ENCODE measurements at regions not wholly inside any gene's neighbourhood (a gene's known extent, or its start where the extent isn't known, plus 50 kb on each side); places are given as distances from the start of the nearest gene placed in this dataset.
A peak's percentile ranks its signal among the peaks of the same experiment; 100 is the strongest.

- TF ChIP-seq, protein P1, sequence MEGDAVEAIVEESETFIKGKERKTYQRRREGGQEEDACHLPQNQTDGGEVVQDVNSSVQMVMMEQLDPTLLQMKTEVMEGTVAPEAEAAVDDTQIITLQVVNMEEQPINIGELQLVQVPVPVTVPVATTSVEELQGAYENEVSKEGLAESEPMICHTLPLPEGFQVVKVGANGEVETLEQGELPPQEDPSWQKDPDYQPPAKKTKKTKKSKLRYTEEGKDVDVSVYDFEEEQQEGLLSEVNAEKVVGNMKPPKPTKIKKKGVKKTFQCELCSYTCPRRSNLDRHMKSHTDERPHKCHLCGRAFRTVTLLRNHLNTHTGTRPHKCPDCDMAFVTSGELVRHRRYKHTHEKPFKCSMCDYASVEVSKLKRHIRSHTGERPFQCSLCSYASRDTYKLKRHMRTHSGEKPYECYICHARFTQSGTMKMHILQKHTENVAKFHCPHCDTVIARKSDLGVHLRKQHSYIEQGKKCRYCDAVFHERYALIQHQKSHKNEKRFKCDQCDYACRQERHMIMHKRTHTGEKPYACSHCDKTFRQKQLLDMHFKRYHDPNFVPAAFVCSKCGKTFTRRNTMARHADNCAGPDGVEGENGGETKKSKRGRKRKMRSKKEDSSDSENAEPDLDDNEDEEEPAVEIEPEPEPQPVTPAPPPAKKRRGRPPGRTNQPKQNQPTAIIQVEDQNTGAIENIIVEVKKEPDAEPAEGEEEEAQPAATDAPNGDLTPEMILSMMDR (IDR thresholded peaks at IDR 0.05), result no peak
- no peak for TF ChIP-seq POLR2A (IDR thresholded peaks at IDR 0.05)
- ATAC-seq, result no peak
- Histone ChIP-seq H3K27ac (no peak overlapping the region), H3K4me3 (no peak overlapping the region), H3K27me3 (no peaks in the 10 kb centered on the region), H3K4me1 (peaks cover 13% of the 10 kb centered on the region), H3K9me3 (no peaks in the 10 kb centered on the region), H3K36me3 (replicated peaks in 1 of 2; ENCODE audit: insufficient read depth in 1 of 2, low read depth in 2 of 2) (no peaks in the 10 kb centered on the region)
- DNase-seq, result no peak
- intact Hi-C loops (cut with DNase I), result no loop called here
- WGBS, 2 donors, result 72 to 80% methylated on average over 8 of the region's 8 CpGs
Measured at GRCh38 chr2:71882236-71882946, 265.3 kb downstream of the CYP26B1 start.

DNA sequence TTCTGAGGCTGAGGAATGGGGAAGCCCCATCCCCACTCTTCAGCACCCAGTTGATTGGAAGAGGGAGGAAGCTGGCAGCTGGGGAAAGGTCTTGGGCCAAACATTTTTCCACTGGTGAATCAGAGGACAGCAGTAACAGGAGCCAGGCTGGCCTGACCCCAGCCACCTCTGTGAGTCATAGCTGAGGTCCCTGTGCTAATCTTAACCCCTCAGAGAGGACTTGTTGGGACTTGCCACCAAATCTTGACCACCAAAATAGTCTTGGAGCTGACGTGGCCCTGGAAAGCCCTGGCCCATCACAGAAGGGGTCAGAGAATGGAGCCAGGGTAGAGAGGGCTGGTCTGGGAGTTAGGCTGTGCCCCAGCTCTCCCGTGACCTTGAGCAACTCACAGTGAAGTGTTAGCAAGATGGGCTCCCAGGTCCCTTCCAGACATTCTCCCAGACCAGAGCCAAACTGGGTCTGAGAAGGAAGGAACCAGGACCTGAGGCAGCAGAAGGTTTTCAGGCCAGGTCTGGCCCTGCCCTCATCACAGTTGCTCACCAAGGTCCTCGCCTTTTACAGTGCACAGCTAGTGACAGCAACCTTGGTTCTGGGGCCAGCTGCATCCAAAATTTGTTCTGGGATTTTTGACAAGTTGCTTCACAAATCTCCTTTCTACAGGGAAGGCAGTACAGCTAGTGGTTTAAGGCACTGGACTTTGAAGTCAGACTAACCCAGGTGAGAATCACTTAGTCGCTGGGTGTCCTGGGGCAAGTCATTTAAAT lies 266.6 kb downstream of the CYP26B1 start:
- no peak overlapping the region for H3K4me3 ChIP-seq
- H3K36me3 ChIP-seq (replicated peaks in 1 of 2; ENCODE audit: insufficient read depth in 1 of 2, low read depth in 2 of 2), result no peaks in the 10 kb centered on the region
- WGBS, 2 donors, result 80 to 83% methylated on average over 4 of the region's 4 CpGs
- TF ChIP-seq POLR2A (IDR thresholded peaks at IDR 0.05), result no peak
- TF ChIP-seq, protein P1 (IDR thresholded peaks at IDR 0.05), result no peak
- no peaks in the 10 kb centered on the region for H3K9me3 ChIP-seq
- ATAC-seq (peak; percentile 36), DNase-seq (peak in 3 of 4 donors; percentile 24 to 79 (median 44))
- intact Hi-C loops (cut with DNase I), result no loop called here
- peaks cover 13% of the 10 kb centered on the region for H3K4me1 ChIP-seq
- peak overlapping the region in 1 of 4 donors; percentile 0 for H3K27ac ChIP-seq
- no peaks in the 10 kb centered on the region for H3K27me3 ChIP-seq

DNA sequence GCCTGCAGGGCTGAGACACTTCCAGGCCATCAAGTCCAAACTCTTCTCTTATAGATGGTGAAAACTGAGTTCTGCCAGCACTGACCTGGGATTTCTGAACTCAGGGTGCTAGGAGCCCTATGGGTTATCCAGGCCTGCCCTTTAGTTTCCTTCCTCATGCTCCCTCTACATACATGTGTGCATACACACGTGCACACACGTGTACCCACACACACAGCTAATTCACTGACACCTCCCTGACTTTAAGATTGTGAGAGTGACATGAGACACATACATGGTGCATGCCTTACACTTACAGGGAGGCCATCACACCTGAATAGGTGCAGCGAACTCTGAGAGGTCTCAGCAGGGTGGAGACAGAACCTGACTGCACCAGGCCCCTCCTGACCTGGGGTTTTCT lies 267.4 kb downstream of the CYP26B1 start:
- H3K27ac ChIP-seq, result no peak overlapping the region
- H3K4me1 ChIP-seq, result peaks cover 13% of the 10 kb centered on the region
- WGBS, 2 donors, result 90 to 91% methylated on average over 3 of the region's 3 CpGs
- H3K9me3 ChIP-seq, result no peaks in the 10 kb centered on the region
- TF ChIP-seq POLR2A (IDR thresholded peaks at IDR 0.05), result no peak
- TF ChIP-seq, protein P1 (IDR thresholded peaks at IDR 0.05), result no peak
- no peak for DNase-seq
- H3K27me3 ChIP-seq, result no peaks in the 10 kb centered on the region
- no peaks in the 10 kb centered on the region for H3K36me3 ChIP-seq (replicated peaks in 1 of 2; ENCODE audit: insufficient read depth in 1 of 2, low read depth in 2 of 2)
- ATAC-seq, result no peak
- H3K4me3 ChIP-seq, result no peak overlapping the region
- intact Hi-C loops (cut with DNase I), result no loop called here

DNA sequence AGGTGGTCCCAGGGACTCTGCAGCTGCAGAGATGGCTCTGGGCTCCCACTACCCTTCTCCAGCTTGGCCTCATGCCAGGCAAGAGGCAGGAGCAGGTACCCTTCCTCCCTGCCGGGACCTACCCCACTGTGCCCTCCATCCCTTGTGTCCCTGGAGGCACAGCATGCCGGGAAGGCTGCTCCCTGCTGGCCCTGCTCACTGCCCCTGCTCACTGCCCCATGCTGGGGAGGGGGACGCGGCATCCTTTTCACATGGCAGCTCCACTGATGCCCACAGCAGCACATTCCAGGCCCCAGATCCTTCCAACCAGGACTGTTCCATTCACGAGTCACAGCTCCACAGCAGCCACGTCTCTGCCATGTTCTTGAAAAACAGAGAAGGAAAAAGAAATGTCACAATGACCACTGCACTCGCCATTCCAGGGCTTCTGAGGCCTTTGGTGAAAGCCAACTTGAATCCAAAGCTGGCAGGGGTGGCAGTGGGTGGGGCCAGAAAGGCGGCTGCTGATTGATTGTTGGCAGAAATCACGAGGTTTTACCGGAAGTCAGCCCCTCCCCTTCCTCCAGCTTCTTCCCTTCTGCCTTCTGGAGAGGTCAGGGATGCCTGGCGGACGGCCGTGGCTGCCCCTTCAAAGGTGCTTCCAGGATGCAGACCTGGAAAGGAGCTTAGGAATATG lies 268.0 kb downstream of the CYP26B1 start:
- WGBS, 2 donors, result 77% methylated on average over 13 of the region's 13 CpGs
- Histone ChIP-seq H3K27me3 (no peaks in the 10 kb centered on the region), H3K4me1 (peaks cover 13% of the 10 kb centered on the region), H3K36me3 (replicated peaks in 1 of 2; ENCODE audit: insufficient read depth in 1 of 2, low read depth in 2 of 2) (no peaks in the 10 kb centered on the region), H3K9me3 (no peaks in the 10 kb centered on the region), H3K4me3 (no peak overlapping the region), H3K27ac (no peak overlapping the region)
- intact Hi-C loops (cut with DNase I), result no loop called here
- DNase-seq (peak in 1 of 4 donors; percentile 22), ATAC-seq (no peak)
- TF ChIP-seq, protein P1 (IDR thresholded peaks at IDR 0.05), result no peak
- no peak for TF ChIP-seq POLR2A (IDR thresholded peaks at IDR 0.05)
